Caco-2 (cell line): ENCODE measurements at regions not wholly inside any gene's neighbourhood (a gene's known extent, or its start where the extent isn't known, plus 50 kb on each side); places are given as distances from the start of the nearest gene placed in this dataset.

Source experiments
- BruUV-seq: library from RNA; stranded (reverse); fragments of 400-500 nt; replicated peaks from 2 replicates; lab custom pipeline; 2021; lab: Mats Ljungman, UMichigan
- CTCF ChIA-PET: fragments of 300-600 bp; sonication (Branson Sonifier 250); formaldehyde crosslinking; loops from one replicate; lab custom pipeline; 2022; ENCODE audit warnings: antibody characterized with exemption; lab: Charles Lee
- POLR2A ChIA-PET: fragments of 300-600 bp; sonication (Branson Sonifier 250); formaldehyde crosslinking; loops from one replicate; lab custom pipeline; 2022; ENCODE audit warnings: antibody characterized with exemption; lab: Charles Lee
- DNase-seq, 2 experiments: peaks; one replicate each; pipeline versions ENCODE4 v3.0.0 to v3.0.0-alpha.2; 2020 to 2022
- H3K27me3 ChIP-seq: replicated peaks from 2 replicates; pipeline ENCODE4 v1.6.0; 2011; ENCODE audit warnings: low read length; ENCODE audit not compliant: control insufficient read depth, insufficient read depth
- H3K36me3 ChIP-seq: 2 replicates; pipeline ENCODE4 v1.5.1; 2011; ENCODE audit warnings: low read length; ENCODE audit not compliant: control insufficient read depth, insufficient read depth
- H3K4me1 ChIP-seq: fragments of 250-450 bp; sonication (Bioruptor Pico); 2 replicates; pipeline ENCODE4 v1.5.1; 2020; ENCODE audit warnings: mild to moderate bottlenecking
- H3K4me3 ChIP-seq: 2 replicates; pipeline ENCODE4 v1.5.1; 2011; ENCODE audit warnings: low read depth, mild to moderate bottlenecking, control low read depth, low read length
- H3K9me3 ChIP-seq: fragments of 250-450 bp; sonication (Bioruptor Pico); 2 replicates; pipeline ENCODE4 v1.5.1; 2020; ENCODE audit warnings: mild to moderate bottlenecking, moderate library complexity
- H3K27ac Mint-ChIP-seq: one replicate; pipeline ENCODE4 v1.8.0; 2022; ENCODE audit warnings: mixed read lengths; ENCODE audit not compliant: unreplicated experiment
- H3K27me3 Mint-ChIP-seq: one replicate; pipeline ENCODE4 v1.8.0; 2022; ENCODE audit warnings: mixed read lengths; ENCODE audit not compliant: insufficient read depth, unreplicated experiment
- H3K36me3 Mint-ChIP-seq: one replicate; pipeline ENCODE4 v1.8.0; 2022; ENCODE audit warnings: mild to moderate bottlenecking, mixed read lengths; ENCODE audit not compliant: insufficient read depth, unreplicated experiment
- H3K4me1 Mint-ChIP-seq: one replicate; pipeline ENCODE4 v1.8.0; 2022; ENCODE audit warnings: low read depth, mixed read lengths; ENCODE audit not compliant: unreplicated experiment
- H3K4me3 Mint-ChIP-seq: one replicate; pipeline ENCODE4 v1.8.0; 2022; ENCODE audit warnings: mild to moderate bottlenecking, moderate library complexity, mixed read lengths; ENCODE audit not compliant: unreplicated experiment
- H3K9me3 Mint-ChIP-seq: one replicate; pipeline ENCODE4 v1.8.0; 2022; ENCODE audit warnings: mixed read lengths; ENCODE audit not compliant: unreplicated experiment
- CTCF ChIP-seq, 2 experiments: fragments of 200-600 bp in 1 of 2; IDR thresholded peaks; 1 replicate in 1 of 2; 2 replicates in 1 of 2; pipeline versions ENCODE4 v1.5.1 to v1.8.0; 2011 to 2022; ENCODE audit warnings: antibody characterized with exemption in 1 of 2, control low read depth in 1 of 2, inconsistent platforms in 1 of 2, low read depth in 1 of 2, low read length in 1 of 2, mild to moderate bottlenecking in 1 of 2, moderate library complexity in 1 of 2; ENCODE audit not compliant: insufficient read depth in 1 of 2, severe bottlenecking in 1 of 2, unreplicated experiment in 1 of 2
- intact Hi-C: fragments of 100-400 bp; cut with micrococcal nuclease; formaldehyde crosslinking; loops from one replicate; pipeline ENCODE4 v1.10.0; 2022; ENCODE audit not compliant: unreplicated experiment

- CTCF ChIA-PET = no interaction called here
- POLR2A ChIA-PET = no interaction called here
- intact Hi-C loops = no loop called here
- no peaks in the 10 kb centered on the region for H3K36me3 ChIP-seq
- no peaks in the 10 kb centered on the region for H3K27me3 Mint-ChIP-seq
- no peak overlapping the region for H3K4me3 Mint-ChIP-seq
- peaks cover 6% of the 10 kb centered on the region for H3K36me3 Mint-ChIP-seq
- no peaks in the 10 kb centered on the region for H3K27me3 ChIP-seq
- no peak for DNase-seq
- peaks cover 12% of the 10 kb centered on the region; the same call in 1 of the 2 replicates for H3K4me1 ChIP-seq
- H3K4me3 ChIP-seq = no peak overlapping the region
- peaks cover 23% of the 10 kb centered on the region for H3K4me1 Mint-ChIP-seq
- no peak for TF ChIP-seq CTCF (IDR thresholded peaks at IDR 0.05; ENCODE audit: insufficient read depth in 1 of 2, low read depth in 1 of 2, low read length in 1 of 2, severe bottlenecking in 1 of 2, unreplicated experiment in 1 of 2)
- H3K9me3 Mint-ChIP-seq = no peaks in the 10 kb centered on the region
- no TSS peak for BruUV-seq
- H3K9me3 ChIP-seq = no peaks in the 10 kb centered on the region
- H3K27ac Mint-ChIP-seq = no peak overlapping the region
These were observed 189.3 kb downstream of the TRIM27 start for GRCh38 chr6:28734443-28734959.

- POLR2A ChIA-PET = no interaction called here
- Histone ChIP-seq H3K9me3 (no peaks in the 10 kb centered on the region), H3K4me3 (no peak overlapping the region), H3K27me3 (no peaks in the 10 kb centered on the region), H3K36me3 (no peaks in the 10 kb centered on the region), H3K4me1 (peaks cover 12% of the 10 kb centered on the region; the same call in 1 of the 2 replicates)
- BruUV-seq = no TSS peak
- no peak for TF ChIP-seq CTCF (IDR thresholded peaks at IDR 0.05; ENCODE audit: insufficient read depth in 1 of 2, low read depth in 1 of 2, low read length in 1 of 2, severe bottlenecking in 1 of 2, unreplicated experiment in 1 of 2)
- H3K27ac Mint-ChIP-seq = no peak overlapping the region
- intact Hi-C loops = no loop called here
- DNase-seq = no peak
- no peaks in the 10 kb centered on the region for H3K9me3 Mint-ChIP-seq
- no peaks in the 10 kb centered on the region for H3K27me3 Mint-ChIP-seq
- H3K4me1 Mint-ChIP-seq = peaks cover 22% of the 10 kb centered on the region
- peak overlapping the region; percentile 63 for H3K4me3 Mint-ChIP-seq
- H3K36me3 Mint-ChIP-seq = peaks cover 6% of the 10 kb centered on the region
- CTCF ChIA-PET = no interaction called here
These were observed 187.7 kb downstream of the TRIM27 start for GRCh38 chr6:28736121-28736520.

GRCh38 chr6:28737750-28738395 lies 185.9 kb downstream of the TRIM27 start:
- Mint-ChIP-seq H3K4me1 (peaks cover 22% of the 10 kb centered on the region), H3K27ac (no peak overlapping the region), H3K27me3 (no peaks in the 10 kb centered on the region), H3K9me3 (no peaks in the 10 kb centered on the region), H3K36me3 (peaks cover 9% of the 10 kb centered on the region), H3K4me3 (no peak overlapping the region)
- peak in 1 of 2 experiments; percentile 44 for DNase-seq
- intact Hi-C loops = no loop called here
- BruUV-seq = no TSS peak
- ChIA-PET POLR2A (no interaction called here), CTCF (no interaction called here)
- Histone ChIP-seq H3K4me1 (peaks cover 12% of the 10 kb centered on the region; the same call in 1 of the 2 replicates), H3K9me3 (no peaks in the 10 kb centered on the region), H3K4me3 (no peak overlapping the region), H3K27me3 (no peaks in the 10 kb centered on the region), H3K36me3 (no peaks in the 10 kb centered on the region)
- no peak for TF ChIP-seq CTCF (IDR thresholded peaks at IDR 0.05; ENCODE audit: insufficient read depth in 1 of 2, low read depth in 1 of 2, low read length in 1 of 2, severe bottlenecking in 1 of 2, unreplicated experiment in 1 of 2)
